Esophagus muscularis mucosa (tissue), 4 donors: ENCODE measurements at regions not wholly inside any gene's neighbourhood (a gene's known extent, or its start where the extent isn't known, plus 50 kb on each side); places are given as distances from the start of the nearest gene placed in this dataset.

Source experiments
- CTCF ChIP-seq, 3 experiments: fragments of 200-600 bp in 2 of 3; fragments of 450-650 bp in 1 of 3; sonication (generic) in 2 of 3; IDR thresholded peaks; one replicate each; pipeline ENCODE4 v1.5.1; 2017 to 2019; ENCODE audit warnings: antibody characterized with exemption in 3 of 3, mild to moderate bottlenecking in 2 of 3, moderate library complexity in 1 of 3
- EP300 ChIP-seq: sonication (generic); formaldehyde crosslinking; IDR thresholded peaks from one replicate; pipeline ENCODE4 v1.6.1; 2017; ENCODE audit warnings: antibody characterized with exemption
- POLR2A ChIP-seq: fragments of 450-650 bp; IDR thresholded peaks from one replicate; pipeline ENCODE4 v1.6.1; 2017; ENCODE audit warnings: antibody characterized with exemption, moderate library complexity, mild to moderate bottlenecking, low read depth

- no peak for TF ChIP-seq CTCF (IDR thresholded peaks at IDR 0.05)
- no peak for TF ChIP-seq EP300
- no peak for TF ChIP-seq POLR2A
Measured at GRCh38 chr14:31950764-31951637, 126.1 kb upstream of the ARHGAP5 start.
